Activated CD8-positive, alpha-beta T cell treated with anti-CD3 and anti-CD28 coated beads, Interleukin-2, amount 10 ng/mL, durations not matched to agents 7 days and 5 days (primary cell): ENCODE measurements at regions not wholly inside any gene's neighbourhood (a gene's known extent, or its start where the extent isn't known, plus 50 kb on each side); places are given as distances from the start of the nearest gene placed in this dataset.
A peak's percentile ranks its signal among the peaks of the same experiment; 100 is the strongest.
"Not testable (repeated sequence)": the region's sequence is repeated elsewhere in the genome, so short reads cannot be mapped to it uniquely, and the experiment has no call there.

ENCODE experiments used
- ATAC-seq: fragments of 150-1000 bp; cut with Tn5 transposase; one replicate; pipeline ENCODE4 v1.10.0; 2021; ENCODE audit warnings: moderate library complexity
- CTCF ChIA-PET: fragments of 350-600 bp; sonication (Branson Sonifier 250); formaldehyde crosslinking; loops from one replicate; lab custom pipeline; 2021; ENCODE audit warnings: antibody characterized with exemption; lab: Charles Lee
- POLR2A ChIA-PET: fragments of 350-600 bp; sonication (Branson Sonifier 250); formaldehyde crosslinking; loops from one replicate; lab custom pipeline; 2021; ENCODE audit warnings: antibody characterized with exemption; lab: Charles Lee
- DNase-seq: peaks from one replicate; pipeline ENCODE4 v3.0.0-alpha.2; 2020
- H3K27ac Mint-ChIP-seq: one replicate; pipeline ENCODE4 v1.8.0; 2021; ENCODE audit warnings: mild to moderate bottlenecking, mixed read lengths
- H3K27me3 Mint-ChIP-seq: one replicate; pipeline ENCODE4 v1.8.0; 2021; ENCODE audit warnings: low read depth, mixed read lengths
- H3K36me3 Mint-ChIP-seq: one replicate; pipeline ENCODE4 v1.8.0; 2021; ENCODE audit warnings: low read depth, mixed read lengths
- H3K4me1 Mint-ChIP-seq: one replicate; pipeline ENCODE4 v1.8.0; 2021; ENCODE audit warnings: low read depth, mixed read lengths
- H3K4me3 Mint-ChIP-seq: one replicate; pipeline ENCODE4 v1.8.0; 2021; ENCODE audit warnings: mild to moderate bottlenecking, mixed read lengths
- H3K9me3 Mint-ChIP-seq: one replicate; pipeline ENCODE4 v1.8.0; 2022; ENCODE audit warnings: mixed read lengths; ENCODE audit not compliant: insufficient read depth

- H3K9me3 Mint-ChIP-seq, ATAC-seq, H3K36me3 Mint-ChIP-seq, H3K27ac Mint-ChIP-seq, CTCF ChIA-PET, POLR2A ChIA-PET, H3K4me3 Mint-ChIP-seq, H3K27me3 Mint-ChIP-seq, DNase-seq: not testable (repeated sequence)
- peaks cover 18% of the 10 kb centered on the region for H3K4me1 Mint-ChIP-seq
Observed at GRCh38 chr6:15883593-15883992, 220.8 kb upstream of the DTNBP1 start.

- H3K27me3 Mint-ChIP-seq, result peaks cover 7% of the 10 kb centered on the region
- DNase-seq (no peak), ATAC-seq (no peak)
- no peak overlapping the region for H3K4me3 Mint-ChIP-seq
- H3K27ac Mint-ChIP-seq, result no peak overlapping the region
- no peaks in the 10 kb centered on the region for H3K9me3 Mint-ChIP-seq
- no peaks in the 10 kb centered on the region for H3K36me3 Mint-ChIP-seq
- POLR2A ChIA-PET, result no interaction called here
- CTCF ChIA-PET, result no interaction called here
- H3K4me1 Mint-ChIP-seq, result peaks cover 18% of the 10 kb centered on the region
Observed at GRCh38 chr6:15882915-15883314, 220.1 kb upstream of the DTNBP1 start.

DNA sequence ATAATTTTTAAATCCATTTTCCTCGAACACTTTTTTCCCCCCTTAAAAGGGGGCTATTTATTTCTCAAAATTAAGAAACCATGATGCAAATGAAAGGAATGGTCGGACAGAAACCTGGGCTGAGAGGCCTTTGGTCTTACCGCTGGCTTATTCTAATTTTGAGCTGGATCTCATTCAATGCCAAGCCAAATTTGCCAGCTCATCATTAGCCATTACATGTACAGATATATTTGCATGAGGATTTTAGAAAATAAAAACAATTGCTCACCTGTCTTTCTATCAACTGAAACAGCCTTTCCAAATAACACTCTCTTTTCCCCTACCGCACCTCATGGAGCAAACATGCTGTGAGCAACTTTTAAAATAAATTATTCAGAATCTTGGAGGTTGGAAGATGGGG is 219.5 kb upstream of the DTNBP1 start:
- POLR2A ChIA-PET, result no interaction called here
- ATAC-seq, result no peak

DNA sequence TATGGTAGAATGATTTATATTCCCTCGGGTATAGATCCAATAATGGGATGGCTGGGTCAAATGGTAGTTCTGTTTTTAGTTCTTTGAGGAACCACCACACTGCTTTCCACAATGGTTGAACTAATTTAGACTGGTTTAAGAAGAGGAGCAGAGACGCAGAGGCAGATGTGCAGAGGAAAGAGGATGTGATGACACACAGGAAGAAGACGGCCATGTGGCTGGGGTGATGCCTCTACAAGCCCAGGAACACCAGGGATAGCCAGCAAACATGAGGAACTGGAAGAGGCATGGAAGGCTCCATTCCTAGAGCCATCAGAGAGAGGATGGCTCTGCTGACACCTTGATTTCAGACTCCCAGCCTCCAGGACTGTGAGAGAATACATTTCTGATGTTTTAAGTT is 218.3 kb upstream of the DTNBP1 start:
- ATAC-seq, result no peak
- Mint-ChIP-seq H3K9me3 (no peaks in the 10 kb centered on the region), H3K4me3 (no peak overlapping the region), H3K36me3 (no peaks in the 10 kb centered on the region), H3K4me1 (peaks cover 18% of the 10 kb centered on the region), H3K27me3 (peaks cover 5% of the 10 kb centered on the region), H3K27ac (no peak overlapping the region)
- no peak for DNase-seq
- ChIA-PET CTCF (no interaction called here), POLR2A (no interaction called here)

More for the DNA sequence above, 219.5 kb upstream of the DTNBP1 start:
- CTCF ChIA-PET, result no interaction called here
- Mint-ChIP-seq H3K36me3 (no peaks in the 10 kb centered on the region), H3K4me3 (no peak overlapping the region), H3K9me3 (no peaks in the 10 kb centered on the region), H3K27me3 (peaks cover 5% of the 10 kb centered on the region), H3K4me1 (peaks cover 18% of the 10 kb centered on the region), H3K27ac (no peak overlapping the region)
- DNase-seq, result no peak

- H3K4me3 Mint-ChIP-seq, result no peak overlapping the region
- no peak overlapping the region for H3K27ac Mint-ChIP-seq
- H3K4me1 Mint-ChIP-seq, result peaks cover 18% of the 10 kb centered on the region
- H3K36me3 Mint-ChIP-seq, result no peaks in the 10 kb centered on the region
- CTCF ChIA-PET, result interaction anchor here (0.9 to 1.7 kb wide), 5 partner anchors 12 to 302 kb away, joined by 3 read pairs; no protein-coding TSS in a partner anchor
- ATAC-seq (no peak), DNase-seq (no peak)
- POLR2A ChIA-PET, result no interaction called here
- H3K9me3 Mint-ChIP-seq, result no peaks in the 10 kb centered on the region
- H3K27me3 Mint-ChIP-seq, result peaks cover 5% of the 10 kb centered on the region
Observed at GRCh38 chr6:15880262-15880973, 217.6 kb upstream of the DTNBP1 start.

DNA sequence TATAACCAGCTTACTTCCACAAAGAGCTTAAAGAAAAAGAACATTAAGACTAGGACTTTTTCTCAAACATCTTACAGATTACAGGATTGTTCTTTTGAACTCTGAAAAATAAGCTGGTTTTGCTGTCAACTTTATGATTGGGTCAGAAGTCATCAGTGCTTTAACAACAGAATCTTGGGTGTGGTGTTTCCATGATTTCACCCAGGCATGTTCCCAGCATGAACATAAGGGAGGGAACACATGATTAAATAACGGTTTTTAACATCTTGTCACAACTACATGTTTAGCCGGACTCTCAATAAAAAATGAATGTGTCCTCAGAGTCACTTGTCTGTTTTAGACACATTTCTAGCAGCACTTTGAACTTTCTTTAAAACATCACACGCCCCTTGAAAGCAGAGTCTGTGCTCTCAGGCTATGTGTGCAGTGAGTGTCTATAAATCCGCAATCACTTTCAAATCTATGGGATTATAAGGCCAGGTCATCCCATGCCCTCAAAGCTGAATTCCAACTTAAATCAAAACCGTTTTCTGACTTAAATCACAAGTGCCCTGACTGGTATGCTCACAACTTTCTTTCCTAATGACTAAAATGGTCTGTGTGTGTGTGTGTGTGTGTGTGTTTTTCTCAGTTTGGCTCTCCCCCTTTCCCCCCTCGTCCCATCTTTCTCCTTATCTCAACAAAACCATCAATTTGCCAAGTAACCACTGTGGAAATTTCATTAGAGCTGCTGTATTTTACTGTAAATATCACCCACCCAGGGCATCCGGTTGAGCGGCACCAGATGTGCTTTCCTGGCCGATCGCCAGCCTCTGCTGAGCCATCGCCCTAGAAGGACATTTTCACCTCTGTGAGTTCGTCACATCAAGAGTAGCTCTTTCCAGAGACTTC is 216.8 kb upstream of the DTNBP1 start:
- Mint-ChIP-seq H3K27me3 (peaks cover 5% of the 10 kb centered on the region), H3K4me1 (peaks cover 18% of the 10 kb centered on the region), H3K36me3 (no peaks in the 10 kb centered on the region), H3K9me3 (no peaks in the 10 kb centered on the region), H3K4me3 (no peak overlapping the region), H3K27ac (no peak overlapping the region)
- POLR2A ChIA-PET, result no interaction called here
- ATAC-seq (no peak), DNase-seq (peak; percentile 26)
- CTCF ChIA-PET, result interaction anchor here (0.9 to 1.7 kb wide), 5 partner anchors 12 to 303 kb away, joined by 3 read pairs; no protein-coding TSS in a partner anchor

DNA sequence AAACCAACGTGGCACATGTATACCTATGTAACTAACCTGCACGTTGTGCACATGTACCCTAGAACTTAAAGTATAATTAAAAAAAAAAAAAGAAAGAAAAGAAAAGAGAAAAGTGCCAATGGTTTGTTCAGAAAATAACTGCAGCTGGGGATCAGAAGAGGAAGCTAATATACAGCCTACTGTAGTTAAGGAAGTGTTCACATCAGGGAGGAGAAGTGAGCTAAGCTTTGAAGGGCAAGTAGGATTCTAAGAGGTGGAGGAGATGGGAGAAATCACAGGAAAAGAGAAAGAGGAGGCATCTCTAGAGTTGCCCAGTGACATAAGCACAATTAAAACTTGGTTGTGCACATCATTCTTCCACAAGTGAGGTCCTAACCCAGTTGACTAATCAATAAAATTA is 214.4 kb upstream of the DTNBP1 start:
- ChIA-PET POLR2A (no interaction called here), CTCF (no interaction called here)
- no peaks in the 10 kb centered on the region for H3K9me3 Mint-ChIP-seq
- ATAC-seq (no peak), DNase-seq (no peak)
- no peak overlapping the region for H3K27ac Mint-ChIP-seq
- H3K27me3 Mint-ChIP-seq, result peaks cover 5% of the 10 kb centered on the region
- no peaks in the 10 kb centered on the region for H3K36me3 Mint-ChIP-seq
- H3K4me3 Mint-ChIP-seq, result no peak overlapping the region
- H3K4me1 Mint-ChIP-seq, result peaks cover 18% of the 10 kb centered on the region

DNA sequence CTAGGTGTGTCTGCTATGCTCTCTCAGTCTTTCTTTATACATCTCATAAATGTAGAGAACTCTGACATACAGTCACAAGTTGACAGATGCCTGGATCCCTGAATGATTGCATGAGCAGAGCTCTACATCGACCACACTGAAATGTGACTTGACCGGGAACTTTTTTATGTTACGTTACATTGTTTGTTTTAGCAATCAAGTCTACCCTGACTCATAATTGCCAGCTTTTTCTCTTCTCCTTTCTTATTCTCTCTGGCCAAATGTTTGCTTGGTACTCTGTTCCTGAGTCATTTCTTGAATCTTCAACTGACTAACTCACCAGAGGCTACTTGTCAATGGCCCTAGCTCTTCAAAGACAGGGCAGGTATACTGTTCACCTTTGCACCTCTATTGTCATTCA is 213.6 kb upstream of the DTNBP1 start:
- CTCF ChIA-PET, result no interaction called here
- Mint-ChIP-seq H3K4me1 (peaks cover 16% of the 10 kb centered on the region), H3K4me3 (no peak overlapping the region), H3K36me3 (no peaks in the 10 kb centered on the region), H3K27ac (no peak overlapping the region), H3K27me3 (peaks cover 8% of the 10 kb centered on the region), H3K9me3 (no peaks in the 10 kb centered on the region)
- DNase-seq (no peak), ATAC-seq (no peak)
- POLR2A ChIA-PET, result no interaction called here

- Mint-ChIP-seq H3K27ac (no peak overlapping the region), H3K36me3 (no peaks in the 10 kb centered on the region), H3K4me1 (peaks cover 11% of the 10 kb centered on the region), H3K4me3 (no peak overlapping the region), H3K9me3 (no peaks in the 10 kb centered on the region), H3K27me3 (peaks cover 11% of the 10 kb centered on the region)
- ATAC-seq (no peak), DNase-seq (no peak)
- ChIA-PET POLR2A (no interaction called here), CTCF (no interaction called here)
Observed at GRCh38 chr6:15875797-15876196, 213.0 kb upstream of the DTNBP1 start.

DNA sequence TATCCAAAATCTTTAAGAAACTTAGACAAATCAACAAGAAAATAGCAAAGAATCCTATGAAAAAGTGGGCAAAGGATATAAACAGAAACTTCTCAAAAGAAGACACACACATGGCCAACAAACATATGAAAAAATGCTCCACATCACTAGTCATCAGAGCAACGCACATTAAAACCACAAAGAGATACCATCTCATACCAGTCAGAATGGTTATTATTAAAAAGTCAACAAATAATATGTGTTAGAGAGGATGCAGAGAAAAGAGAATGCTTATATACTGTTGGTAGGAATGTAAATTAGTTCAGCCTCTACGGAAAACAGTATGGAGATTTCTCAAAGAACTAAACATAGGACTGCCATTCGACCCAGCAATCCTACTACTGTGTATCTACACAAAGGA is 212.0 kb upstream of the DTNBP1 start:
- Mint-ChIP-seq H3K9me3 (no peaks in the 10 kb centered on the region), H3K4me3 (no peak overlapping the region), H3K27ac (no peak overlapping the region), H3K36me3 (no peaks in the 10 kb centered on the region), H3K4me1 (peaks cover under 1% of the 10 kb centered on the region), H3K27me3 (peaks cover 16% of the 10 kb centered on the region)
- CTCF ChIA-PET, result no interaction called here
- no peak for ATAC-seq
- DNase-seq, result no peak
- POLR2A ChIA-PET, result no interaction called here

- Mint-ChIP-seq H3K4me1 (no peaks in the 10 kb centered on the region), H3K36me3 (no peaks in the 10 kb centered on the region), H3K9me3 (no peaks in the 10 kb centered on the region), H3K4me3 (no peak overlapping the region), H3K27me3 (peaks cover 13% of the 10 kb centered on the region), H3K27ac (no peak overlapping the region)
- ChIA-PET POLR2A (no interaction called here), CTCF (interaction anchor here (1.2 kb wide), 1 partner anchor 87 kb away, joined by 3 read pairs; no protein-coding TSS in a partner anchor)
- ATAC-seq, result no peak
- no peak for DNase-seq
Observed at GRCh38 chr6:15874326-15874725, 211.5 kb upstream of the DTNBP1 start.
